ENCODE measurements at regions not wholly inside any gene's neighbourhood (a gene's known extent, or its start where the extent isn't known, plus 50 kb on each side); places are given as distances from the start of the nearest gene placed in this dataset.

DNA sequence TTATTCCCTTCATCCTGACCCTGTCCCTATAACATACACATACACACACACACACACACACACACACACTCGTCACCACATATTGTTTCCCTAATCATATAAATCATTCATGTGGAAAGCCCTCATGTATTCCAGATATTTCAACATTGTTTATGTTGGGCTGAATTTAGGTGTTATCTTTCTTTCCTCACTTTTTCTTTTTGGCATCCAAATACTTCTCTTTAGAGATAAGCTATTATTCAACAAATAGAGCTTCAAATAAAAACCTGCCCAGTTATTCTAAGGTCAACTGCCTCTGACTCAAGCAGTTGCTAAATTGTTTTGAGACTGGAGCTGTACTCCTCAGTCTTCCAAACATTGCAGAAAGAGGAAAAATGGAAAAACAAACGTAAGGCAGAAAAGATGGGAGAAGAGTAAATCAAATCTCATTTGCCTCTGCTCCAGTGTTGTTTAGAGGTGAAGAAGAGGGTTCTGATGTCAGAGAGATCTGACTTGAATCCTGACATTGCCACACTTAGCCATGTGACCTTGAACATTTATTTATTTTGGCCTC is 215.7 kb downstream of the GAS1 start:
- H3K27ac ChIP-seq = no peak overlapping the region
- TF ChIP-seq ZFX (IDR thresholded peaks at IDR 0.05) = no peak
- TF ChIP-seq, protein P1, sequence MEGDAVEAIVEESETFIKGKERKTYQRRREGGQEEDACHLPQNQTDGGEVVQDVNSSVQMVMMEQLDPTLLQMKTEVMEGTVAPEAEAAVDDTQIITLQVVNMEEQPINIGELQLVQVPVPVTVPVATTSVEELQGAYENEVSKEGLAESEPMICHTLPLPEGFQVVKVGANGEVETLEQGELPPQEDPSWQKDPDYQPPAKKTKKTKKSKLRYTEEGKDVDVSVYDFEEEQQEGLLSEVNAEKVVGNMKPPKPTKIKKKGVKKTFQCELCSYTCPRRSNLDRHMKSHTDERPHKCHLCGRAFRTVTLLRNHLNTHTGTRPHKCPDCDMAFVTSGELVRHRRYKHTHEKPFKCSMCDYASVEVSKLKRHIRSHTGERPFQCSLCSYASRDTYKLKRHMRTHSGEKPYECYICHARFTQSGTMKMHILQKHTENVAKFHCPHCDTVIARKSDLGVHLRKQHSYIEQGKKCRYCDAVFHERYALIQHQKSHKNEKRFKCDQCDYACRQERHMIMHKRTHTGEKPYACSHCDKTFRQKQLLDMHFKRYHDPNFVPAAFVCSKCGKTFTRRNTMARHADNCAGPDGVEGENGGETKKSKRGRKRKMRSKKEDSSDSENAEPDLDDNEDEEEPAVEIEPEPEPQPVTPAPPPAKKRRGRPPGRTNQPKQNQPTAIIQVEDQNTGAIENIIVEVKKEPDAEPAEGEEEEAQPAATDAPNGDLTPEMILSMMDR (conservative IDR thresholded peaks at IDR 0.05) = no peak

DNA sequence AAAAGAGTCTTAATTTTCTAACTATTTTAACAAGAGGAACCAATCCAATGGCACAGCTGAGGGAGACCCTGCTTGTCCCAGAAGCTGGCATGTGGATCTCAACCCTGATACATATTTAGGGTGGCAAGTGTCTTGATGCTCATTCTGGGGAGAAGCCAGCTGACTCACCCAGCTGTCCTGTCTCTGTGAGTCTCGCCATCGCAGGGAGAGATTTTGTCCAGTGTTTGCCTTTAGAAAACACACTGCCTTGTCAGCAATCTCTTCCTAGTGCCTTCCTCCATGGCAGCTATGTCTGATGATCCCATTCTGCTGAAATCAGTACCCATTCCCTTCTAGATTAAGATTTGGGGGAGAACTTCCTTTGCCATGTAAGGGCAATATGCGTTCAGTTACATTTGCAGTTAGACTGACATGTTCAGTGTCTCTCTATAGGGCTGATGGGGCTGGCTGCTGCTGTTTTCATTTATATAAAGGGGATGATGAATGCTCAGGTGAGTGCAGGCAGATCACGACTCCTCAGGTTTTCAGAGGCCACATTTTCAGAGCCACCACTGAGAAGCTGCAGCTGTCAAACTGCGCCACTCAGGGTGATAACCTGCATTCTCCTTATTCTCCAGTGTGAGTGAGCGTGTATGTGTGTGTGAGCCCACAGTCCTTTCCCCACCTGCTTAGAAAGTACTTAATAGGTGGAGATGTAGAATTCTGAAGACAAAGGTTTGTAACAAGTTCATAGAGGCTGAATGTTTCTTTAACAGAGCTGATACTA is 217.0 kb downstream of the GAS1 start:
- H3K27ac ChIP-seq = no peak overlapping the region
- TF ChIP-seq, protein P1 (conservative IDR thresholded peaks at IDR 0.05) = no peak
- TF ChIP-seq ZFX (IDR thresholded peaks at IDR 0.05) = no peak

DNA sequence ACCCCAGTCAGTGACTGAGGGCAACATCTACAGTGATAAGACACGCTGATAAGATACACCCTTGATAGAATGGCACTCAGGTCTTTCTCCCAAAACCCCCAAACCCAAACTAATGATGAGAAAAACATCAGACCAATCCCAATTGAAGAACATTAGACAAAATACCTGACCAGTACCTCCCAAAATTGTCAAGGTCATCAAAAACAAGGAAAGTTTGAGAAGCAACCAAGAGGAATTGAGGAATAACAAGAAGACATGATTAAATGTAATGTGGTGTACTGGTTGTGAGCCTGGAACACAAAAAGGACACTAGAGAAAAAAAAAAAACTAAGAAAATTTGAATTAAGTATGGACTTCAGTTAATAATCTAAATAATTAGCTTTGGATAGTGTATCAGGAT is 222.8 kb downstream of the GAS1 start:
- TF ChIP-seq ZFX (IDR thresholded peaks at IDR 0.05) = no peak
- TF ChIP-seq, protein P1 (conservative IDR thresholded peaks at IDR 0.05) = no peak

DNA sequence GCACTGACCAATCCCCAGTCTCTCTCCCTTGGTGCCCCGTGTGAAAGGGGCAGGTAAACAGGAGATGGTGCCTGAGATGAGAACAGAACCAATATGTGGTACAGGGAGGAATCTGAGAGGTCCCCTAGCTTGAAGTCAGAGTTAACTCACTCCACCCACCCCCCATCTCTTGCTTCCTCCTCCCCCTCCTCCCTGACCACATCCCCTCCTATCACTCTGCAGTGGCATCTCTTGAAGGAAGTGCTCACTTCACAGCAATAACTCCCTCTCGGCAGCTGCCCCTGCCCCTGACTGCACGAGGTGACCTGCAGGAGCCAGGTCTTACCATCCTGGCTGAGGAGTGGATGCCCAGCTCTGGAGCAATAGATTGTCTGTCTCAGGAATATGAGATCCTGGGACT is 224.0 kb downstream of the GAS1 start:
- TF ChIP-seq, protein P1 (conservative IDR thresholded peaks at IDR 0.05) = no peak
- no peak for TF ChIP-seq ZFX (IDR thresholded peaks at IDR 0.05)
- H3K27ac ChIP-seq = no peak overlapping the region

More for the DNA sequence above, 222.8 kb downstream of the GAS1 start:
- no peak overlapping the region for H3K27ac ChIP-seq

DNA sequence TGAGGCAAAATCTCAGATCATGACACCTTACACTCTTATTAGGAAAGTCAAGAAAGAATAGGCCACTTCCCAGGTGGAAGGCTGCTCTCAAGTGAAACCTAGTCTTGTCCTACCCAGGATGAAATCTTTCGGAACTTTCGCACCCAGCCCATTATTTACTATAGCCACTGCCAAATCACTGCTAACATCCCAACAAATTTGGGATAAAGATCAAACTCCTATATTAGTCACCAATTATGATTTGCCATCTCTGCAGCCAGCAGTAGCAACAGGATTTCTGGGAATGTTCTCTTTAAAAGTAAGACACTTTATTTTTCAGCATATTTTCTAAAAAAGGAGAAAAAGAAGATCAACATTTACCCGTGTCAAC is 224.6 kb downstream of the GAS1 start:
- H3K27ac ChIP-seq = no peak overlapping the region
- TF ChIP-seq, protein P1 (conservative IDR thresholded peaks at IDR 0.05) = no peak
- TF ChIP-seq ZFX (IDR thresholded peaks at IDR 0.05) = no peak

DNA sequence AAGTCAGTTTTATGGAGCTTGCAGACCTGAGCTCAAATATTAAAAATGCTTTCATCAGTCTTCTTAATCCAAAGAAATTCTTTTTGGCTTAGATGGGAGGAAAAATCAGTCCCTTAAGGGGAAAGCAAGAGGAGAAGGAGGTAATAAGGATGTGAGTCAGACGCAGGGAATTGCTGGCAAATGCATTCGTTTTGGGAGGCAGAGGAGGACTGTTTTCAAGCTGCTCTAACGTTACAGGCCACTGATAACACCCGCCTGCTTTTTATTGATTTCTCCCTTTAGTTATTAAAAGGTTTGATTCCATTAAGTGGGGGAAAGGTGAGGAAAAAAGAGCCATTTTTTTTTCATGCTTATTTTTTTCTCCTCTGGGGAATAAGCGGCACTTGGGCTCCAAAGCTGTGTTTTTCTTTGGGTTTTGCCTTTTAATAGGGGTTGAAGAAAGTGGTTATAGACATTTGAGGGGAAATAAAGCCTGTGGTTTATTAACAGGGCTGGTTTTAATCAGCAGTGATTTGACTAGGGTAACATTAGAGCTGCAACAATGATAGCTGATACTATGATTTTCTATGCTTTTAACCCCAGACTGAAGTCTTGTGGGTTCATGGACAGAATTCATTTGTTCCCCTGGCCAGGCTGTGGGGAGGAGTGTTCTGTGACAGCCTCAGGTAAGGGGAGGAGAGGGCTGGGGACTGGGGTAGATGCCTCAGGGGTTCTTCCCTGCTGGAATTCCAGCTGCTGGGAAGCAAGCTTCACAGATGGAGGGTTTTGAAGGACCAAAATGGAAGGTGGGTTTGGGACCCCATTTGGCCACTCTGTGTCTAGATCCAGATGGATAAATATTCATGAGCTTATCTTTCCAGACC is 225.2 kb downstream of the GAS1 start:
- TF ChIP-seq ZFX (IDR thresholded peaks at IDR 0.05) = no peak
- TF ChIP-seq, protein P1 (conservative IDR thresholded peaks at IDR 0.05) = no peak
- no peak overlapping the region for H3K27ac ChIP-seq
